ENCODE measurements at regions not wholly inside any gene's neighbourhood (a gene's known extent, or its start where the extent isn't known, plus 50 kb on each side); places are given as distances from the start of the nearest gene placed in this dataset.

DNA sequence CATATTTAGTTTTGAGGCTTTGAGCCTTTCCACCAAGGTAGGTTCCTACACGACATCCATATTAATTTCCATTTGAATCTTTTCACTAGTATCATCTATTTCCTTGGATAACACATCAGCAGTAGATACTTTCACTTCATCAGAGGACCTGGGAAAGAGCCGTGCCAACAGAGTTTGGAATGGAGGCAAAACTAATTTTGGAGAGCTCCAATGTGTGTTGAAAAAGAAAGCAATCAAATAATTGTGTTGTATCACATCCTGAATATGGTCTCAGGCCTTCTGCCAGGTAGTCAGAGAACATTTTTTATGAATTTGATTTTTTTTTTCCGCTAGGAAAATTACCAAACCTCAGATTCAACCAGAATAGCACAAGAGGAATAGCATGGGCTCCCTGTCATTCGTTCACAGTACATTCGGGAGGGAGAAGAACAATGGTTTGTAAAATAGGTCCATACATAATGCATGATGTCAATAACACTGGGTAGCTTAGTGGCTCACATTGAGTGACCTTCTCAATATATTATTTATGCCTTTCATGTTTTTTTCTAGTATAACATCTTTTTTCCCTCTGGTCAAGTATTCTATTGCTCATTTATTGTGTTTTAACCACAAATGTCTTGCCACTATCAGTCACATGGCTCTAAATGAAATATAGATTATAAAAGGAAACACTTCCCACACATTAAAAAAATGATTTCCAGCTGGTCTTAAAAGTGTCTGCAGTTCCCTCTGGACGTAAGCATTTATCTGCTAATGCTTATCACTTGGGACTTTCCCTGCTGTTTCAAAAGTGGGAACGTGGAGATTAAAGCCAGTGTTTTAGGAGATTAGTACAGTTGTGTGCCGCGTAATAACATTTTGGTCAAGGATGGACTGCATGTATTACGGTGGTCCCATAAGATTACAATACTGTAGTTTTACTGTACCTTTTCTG is 68.6 kb upstream of the RAPH1 start (continued):
- TF ChIP-seq, protein P1, sequence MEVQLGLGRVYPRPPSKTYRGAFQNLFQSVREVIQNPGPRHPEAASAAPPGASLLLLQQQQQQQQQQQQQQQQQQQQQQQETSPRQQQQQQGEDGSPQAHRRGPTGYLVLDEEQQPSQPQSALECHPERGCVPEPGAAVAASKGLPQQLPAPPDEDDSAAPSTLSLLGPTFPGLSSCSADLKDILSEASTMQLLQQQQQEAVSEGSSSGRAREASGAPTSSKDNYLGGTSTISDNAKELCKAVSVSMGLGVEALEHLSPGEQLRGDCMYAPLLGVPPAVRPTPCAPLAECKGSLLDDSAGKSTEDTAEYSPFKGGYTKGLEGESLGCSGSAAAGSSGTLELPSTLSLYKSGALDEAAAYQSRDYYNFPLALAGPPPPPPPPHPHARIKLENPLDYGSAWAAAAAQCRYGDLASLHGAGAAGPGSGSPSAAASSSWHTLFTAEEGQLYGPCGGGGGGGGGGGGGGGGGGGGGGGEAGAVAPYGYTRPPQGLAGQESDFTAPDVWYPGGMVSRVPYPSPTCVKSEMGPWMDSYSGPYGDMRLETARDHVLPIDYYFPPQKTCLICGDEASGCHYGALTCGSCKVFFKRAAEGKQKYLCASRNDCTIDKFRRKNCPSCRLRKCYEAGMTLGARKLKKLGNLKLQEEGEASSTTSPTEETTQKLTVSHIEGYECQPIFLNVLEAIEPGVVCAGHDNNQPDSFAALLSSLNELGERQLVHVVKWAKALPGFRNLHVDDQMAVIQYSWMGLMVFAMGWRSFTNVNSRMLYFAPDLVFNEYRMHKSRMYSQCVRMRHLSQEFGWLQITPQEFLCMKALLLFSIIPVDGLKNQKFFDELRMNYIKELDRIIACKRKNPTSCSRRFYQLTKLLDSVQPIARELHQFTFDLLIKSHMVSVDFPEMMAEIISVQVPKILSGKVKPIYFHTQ (CRISPR knock-in tag; IDR thresholded peaks at IDR 0.05), result no peak
- TF ChIP-seq GTF2I (CRISPR knock-in tag; conservative IDR thresholded peaks at IDR 0.05) (no peak), ZNF138 (CRISPR knock-in tag; conservative IDR thresholded peaks at IDR 0.05) (no peak), ATF1 (CRISPR knock-in tag; IDR thresholded peaks at IDR 0.05) (no peak)

DNA sequence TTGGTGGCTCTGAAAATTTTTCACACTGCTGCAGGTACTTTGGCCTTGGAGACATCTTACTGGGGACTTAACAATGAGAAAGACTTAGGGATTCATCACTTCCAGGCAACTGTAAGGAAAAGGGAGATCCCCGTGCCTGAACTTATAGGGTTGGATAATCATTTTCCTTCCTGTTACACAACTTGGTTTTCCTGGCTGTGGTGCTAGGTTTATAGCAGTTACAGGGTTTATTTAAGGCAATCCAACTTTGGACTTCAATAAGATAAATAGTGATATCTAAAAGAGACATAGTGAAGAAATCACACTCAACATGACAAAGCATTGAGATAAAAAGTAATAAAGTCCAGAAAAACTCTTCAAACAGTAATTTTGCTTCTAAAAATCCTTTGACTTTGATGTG is 70.2 kb upstream of the RAPH1 start:
- Mint-ChIP-seq H3K27me3 (ENCODE audit: low read depth) (no peaks in the 10 kb centered on the region), H3K4me1 (peaks cover 4% of the 10 kb centered on the region), H3K4me3 (no peak overlapping the region), H3K9me3 (no peaks in the 10 kb centered on the region), H3K36me3 (no peaks in the 10 kb centered on the region), H3K27ac (no peak overlapping the region)
- POLR2A ChIA-PET, result no interaction called here
- TF ChIP-seq RORB (CRISPR knock-in tag; IDR thresholded peaks at IDR 0.05), result no peak
- TF ChIP-seq SOX15 (CRISPR knock-in tag; IDR thresholded peaks at IDR 0.05), result no peak
- TF ChIP-seq, protein P2, sequence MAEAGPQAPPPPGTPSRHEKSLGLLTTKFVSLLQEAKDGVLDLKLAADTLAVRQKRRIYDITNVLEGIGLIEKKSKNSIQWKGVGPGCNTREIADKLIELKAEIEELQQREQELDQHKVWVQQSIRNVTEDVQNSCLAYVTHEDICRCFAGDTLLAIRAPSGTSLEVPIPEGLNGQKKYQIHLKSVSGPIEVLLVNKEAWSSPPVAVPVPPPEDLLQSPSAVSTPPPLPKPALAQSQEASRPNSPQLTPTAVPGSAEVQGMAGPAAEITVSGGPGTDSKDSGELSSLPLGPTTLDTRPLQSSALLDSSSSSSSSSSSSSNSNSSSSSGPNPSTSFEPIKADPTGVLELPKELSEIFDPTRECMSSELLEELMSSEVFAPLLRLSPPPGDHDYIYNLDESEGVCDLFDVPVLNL (CRISPR knock-in tag; IDR thresholded peaks at IDR 0.05; ENCODE audit: borderline replicate concordance, low read depth), result no peak
- no peak for TF ChIP-seq ESRRA (CRISPR knock-in tag; IDR thresholded peaks at IDR 0.05; ENCODE audit: borderline replicate concordance)
- no peak for TF ChIP-seq SP1 (CRISPR knock-in tag; conservative IDR thresholded peaks at IDR 0.05)
- no peak for TF ChIP-seq ZNF423 (CRISPR knock-in tag; IDR thresholded peaks at IDR 0.05)
- ATAC-seq, result no peak
- DNase-seq (ENCODE audit: low spot score), result no peak
- CTCF ChIA-PET, result no interaction called here

DNA sequence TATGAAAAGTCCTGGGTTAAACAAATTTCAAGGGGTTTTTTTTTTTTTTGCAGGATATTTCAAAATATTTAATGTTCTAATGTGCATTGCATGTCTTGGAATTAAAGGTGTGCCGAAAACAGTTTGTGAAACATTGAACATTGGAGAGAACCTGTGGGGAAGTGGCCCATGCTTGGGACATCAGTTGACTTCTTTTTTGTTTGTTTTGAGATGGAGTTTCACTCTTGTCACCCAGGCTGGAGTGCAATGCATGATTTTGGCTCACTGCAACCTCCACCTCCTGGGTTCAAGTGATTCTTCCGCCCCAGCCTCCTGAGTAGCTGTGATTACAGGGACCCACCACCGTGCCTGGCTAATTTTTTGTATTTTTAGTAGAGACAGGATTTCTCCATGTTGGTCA is 71.0 kb upstream of the RAPH1 start:
- H3K36me3 Mint-ChIP-seq, result no peaks in the 10 kb centered on the region
- no peak overlapping the region for H3K4me3 Mint-ChIP-seq
- POLR2A ChIA-PET, result no interaction called here
- no peaks in the 10 kb centered on the region for H3K4me1 Mint-ChIP-seq
- DNase-seq (ENCODE audit: low spot score) (no peak), ATAC-seq (no peak)
- CTCF ChIA-PET, result no interaction called here
- H3K9me3 Mint-ChIP-seq, result no peaks in the 10 kb centered on the region
- H3K27me3 Mint-ChIP-seq (ENCODE audit: low read depth), result no peaks in the 10 kb centered on the region
- no peak overlapping the region for H3K27ac Mint-ChIP-seq
- TF ChIP-seq, protein P3, sequence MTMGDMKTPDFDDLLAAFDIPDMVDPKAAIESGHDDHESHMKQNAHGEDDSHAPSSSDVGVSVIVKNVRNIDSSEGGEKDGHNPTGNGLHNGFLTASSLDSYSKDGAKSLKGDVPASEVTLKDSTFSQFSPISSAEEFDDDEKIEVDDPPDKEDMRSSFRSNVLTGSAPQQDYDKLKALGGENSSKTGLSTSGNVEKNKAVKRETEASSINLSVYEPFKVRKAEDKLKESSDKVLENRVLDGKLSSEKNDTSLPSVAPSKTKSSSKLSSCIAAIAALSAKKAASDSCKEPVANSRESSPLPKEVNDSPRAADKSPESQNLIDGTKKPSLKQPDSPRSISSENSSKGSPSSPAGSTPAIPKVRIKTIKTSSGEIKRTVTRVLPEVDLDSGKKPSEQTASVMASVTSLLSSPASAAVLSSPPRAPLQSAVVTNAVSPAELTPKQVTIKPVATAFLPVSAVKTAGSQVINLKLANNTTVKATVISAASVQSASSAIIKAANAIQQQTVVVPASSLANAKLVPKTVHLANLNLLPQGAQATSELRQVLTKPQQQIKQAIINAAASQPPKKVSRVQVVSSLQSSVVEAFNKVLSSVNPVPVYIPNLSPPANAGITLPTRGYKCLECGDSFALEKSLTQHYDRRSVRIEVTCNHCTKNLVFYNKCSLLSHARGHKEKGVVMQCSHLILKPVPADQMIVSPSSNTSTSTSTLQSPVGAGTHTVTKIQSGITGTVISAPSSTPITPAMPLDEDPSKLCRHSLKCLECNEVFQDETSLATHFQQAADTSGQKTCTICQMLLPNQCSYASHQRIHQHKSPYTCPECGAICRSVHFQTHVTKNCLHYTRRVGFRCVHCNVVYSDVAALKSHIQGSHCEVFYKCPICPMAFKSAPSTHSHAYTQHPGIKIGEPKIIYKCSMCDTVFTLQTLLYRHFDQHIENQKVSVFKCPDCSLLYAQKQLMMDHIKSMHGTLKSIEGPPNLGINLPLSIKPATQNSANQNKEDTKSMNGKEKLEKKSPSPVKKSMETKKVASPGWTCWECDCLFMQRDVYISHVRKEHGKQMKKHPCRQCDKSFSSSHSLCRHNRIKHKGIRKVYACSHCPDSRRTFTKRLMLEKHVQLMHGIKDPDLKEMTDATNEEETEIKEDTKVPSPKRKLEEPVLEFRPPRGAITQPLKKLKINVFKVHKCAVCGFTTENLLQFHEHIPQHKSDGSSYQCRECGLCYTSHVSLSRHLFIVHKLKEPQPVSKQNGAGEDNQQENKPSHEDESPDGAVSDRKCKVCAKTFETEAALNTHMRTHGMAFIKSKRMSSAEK (CRISPR knock-in tag; IDR thresholded peaks at IDR 0.05; ENCODE audit: borderline replicate concordance), result no peak
- no peak for TF ChIP-seq NFATC4 (CRISPR knock-in tag; IDR thresholded peaks at IDR 0.05)
- no peak for TF ChIP-seq NFYB (CRISPR knock-in tag; conservative IDR thresholded peaks at IDR 0.05; ENCODE audit: low read depth)
